ENCODE measurements at regions not wholly inside any gene's neighbourhood (a gene's known extent, or its start where the extent isn't known, plus 50 kb on each side); places are given as distances from the start of the nearest gene placed in this dataset.

DNA sequence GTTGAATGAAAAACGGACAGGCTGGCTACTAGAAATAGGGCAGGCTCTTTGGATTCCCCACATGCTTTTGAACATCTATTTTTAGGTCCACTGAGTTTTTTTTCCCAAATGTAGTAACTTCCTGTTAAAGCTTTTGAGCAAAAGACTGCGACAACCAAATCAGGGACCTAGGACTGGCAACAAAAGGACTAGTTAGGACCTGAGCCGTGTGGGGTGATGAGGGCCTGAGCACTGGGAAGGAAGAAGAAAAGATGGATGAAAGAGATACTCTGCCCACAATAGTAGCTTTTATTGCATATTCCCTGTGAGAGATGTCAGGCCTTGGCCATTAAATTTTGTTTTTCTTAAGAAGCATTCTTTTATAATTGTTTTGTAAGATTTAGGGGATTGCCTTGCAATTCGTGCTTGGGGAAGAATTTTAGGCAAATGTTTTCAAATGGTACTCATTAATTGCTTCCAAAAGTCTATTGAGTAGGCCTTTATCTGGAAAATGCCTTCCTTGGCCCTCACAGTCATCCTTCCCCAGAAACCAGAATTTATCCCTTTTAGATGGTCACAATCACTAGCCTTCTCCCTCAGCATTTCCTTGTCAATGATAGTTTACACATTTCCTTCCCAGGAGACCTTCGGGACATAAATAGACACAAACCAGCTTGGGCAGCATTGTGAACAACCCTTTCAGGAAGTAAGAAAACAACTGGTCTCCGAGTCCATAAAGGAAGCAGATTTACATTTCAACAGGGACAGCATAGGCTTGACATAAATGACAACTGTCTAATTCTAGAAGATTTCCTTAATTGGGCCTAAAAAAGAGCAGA, 166.5 kb downstream of the RMI1 start:
- TF ChIP-seq ZNF263 (CRISPR knock-in tag; IDR thresholded peaks at IDR 0.05; ENCODE audit: low read depth) (no peak), FOXK1 (CRISPR knock-in tag; IDR thresholded peaks at IDR 0.05) (no peak), IRF2 (CRISPR knock-in tag; IDR thresholded peaks at IDR 0.05; ENCODE audit: borderline replicate concordance, low read depth) (no peak), KAT7 (CRISPR knock-in tag; IDR thresholded peaks at IDR 0.05; ENCODE audit: borderline replicate concordance) (no peak), MYBL2 (CRISPR knock-in tag; IDR thresholded peaks at IDR 0.05) (no peak)
- TF ChIP-seq, protein P1, sequence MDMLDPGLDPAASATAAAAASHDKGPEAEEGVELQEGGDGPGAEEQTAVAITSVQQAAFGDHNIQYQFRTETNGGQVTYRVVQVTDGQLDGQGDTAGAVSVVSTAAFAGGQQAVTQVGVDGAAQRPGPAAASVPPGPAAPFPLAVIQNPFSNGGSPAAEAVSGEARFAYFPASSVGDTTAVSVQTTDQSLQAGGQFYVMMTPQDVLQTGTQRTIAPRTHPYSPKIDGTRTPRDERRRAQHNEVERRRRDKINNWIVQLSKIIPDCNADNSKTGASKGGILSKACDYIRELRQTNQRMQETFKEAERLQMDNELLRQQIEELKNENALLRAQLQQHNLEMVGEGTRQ (CRISPR knock-in tag; IDR thresholded peaks at IDR 0.05), result no peak
- TF ChIP-seq, protein P2, sequence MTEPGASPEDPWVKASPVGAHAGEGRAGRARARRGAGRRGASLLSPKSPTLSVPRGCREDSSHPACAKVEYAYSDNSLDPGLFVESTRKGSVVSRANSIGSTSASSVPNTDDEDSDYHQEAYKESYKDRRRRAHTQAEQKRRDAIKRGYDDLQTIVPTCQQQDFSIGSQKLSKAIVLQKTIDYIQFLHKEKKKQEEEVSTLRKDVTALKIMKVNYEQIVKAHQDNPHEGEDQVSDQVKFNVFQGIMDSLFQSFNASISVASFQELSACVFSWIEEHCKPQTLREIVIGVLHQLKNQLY (CRISPR knock-in tag; IDR thresholded peaks at IDR 0.05), result no peak
- TF ChIP-seq, protein P3, sequence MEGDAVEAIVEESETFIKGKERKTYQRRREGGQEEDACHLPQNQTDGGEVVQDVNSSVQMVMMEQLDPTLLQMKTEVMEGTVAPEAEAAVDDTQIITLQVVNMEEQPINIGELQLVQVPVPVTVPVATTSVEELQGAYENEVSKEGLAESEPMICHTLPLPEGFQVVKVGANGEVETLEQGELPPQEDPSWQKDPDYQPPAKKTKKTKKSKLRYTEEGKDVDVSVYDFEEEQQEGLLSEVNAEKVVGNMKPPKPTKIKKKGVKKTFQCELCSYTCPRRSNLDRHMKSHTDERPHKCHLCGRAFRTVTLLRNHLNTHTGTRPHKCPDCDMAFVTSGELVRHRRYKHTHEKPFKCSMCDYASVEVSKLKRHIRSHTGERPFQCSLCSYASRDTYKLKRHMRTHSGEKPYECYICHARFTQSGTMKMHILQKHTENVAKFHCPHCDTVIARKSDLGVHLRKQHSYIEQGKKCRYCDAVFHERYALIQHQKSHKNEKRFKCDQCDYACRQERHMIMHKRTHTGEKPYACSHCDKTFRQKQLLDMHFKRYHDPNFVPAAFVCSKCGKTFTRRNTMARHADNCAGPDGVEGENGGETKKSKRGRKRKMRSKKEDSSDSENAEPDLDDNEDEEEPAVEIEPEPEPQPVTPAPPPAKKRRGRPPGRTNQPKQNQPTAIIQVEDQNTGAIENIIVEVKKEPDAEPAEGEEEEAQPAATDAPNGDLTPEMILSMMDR (IDR thresholded peaks at IDR 0.05), result no peak
- TF ChIP-seq, protein P4, sequence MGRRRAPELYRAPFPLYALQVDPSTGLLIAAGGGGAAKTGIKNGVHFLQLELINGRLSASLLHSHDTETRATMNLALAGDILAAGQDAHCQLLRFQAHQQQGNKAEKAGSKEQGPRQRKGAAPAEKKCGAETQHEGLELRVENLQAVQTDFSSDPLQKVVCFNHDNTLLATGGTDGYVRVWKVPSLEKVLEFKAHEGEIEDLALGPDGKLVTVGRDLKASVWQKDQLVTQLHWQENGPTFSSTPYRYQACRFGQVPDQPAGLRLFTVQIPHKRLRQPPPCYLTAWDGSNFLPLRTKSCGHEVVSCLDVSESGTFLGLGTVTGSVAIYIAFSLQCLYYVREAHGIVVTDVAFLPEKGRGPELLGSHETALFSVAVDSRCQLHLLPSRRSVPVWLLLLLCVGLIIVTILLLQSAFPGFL (CRISPR knock-in tag; IDR thresholded peaks at IDR 0.05; ENCODE audit: borderline replicate concordance), result no peak
